T-helper 1 cell (primary cell): ENCODE measurements at regions not wholly inside any gene's neighbourhood (a gene's known extent, or its start where the extent isn't known, plus 50 kb on each side); places are given as distances from the start of the nearest gene placed in this dataset.

ENCODE experiments used
- DNase-seq, 5 donors: peaks; one replicate each; pipeline ENCODE4 v3.0.0-alpha.2; 2012 to 2020

DNA sequence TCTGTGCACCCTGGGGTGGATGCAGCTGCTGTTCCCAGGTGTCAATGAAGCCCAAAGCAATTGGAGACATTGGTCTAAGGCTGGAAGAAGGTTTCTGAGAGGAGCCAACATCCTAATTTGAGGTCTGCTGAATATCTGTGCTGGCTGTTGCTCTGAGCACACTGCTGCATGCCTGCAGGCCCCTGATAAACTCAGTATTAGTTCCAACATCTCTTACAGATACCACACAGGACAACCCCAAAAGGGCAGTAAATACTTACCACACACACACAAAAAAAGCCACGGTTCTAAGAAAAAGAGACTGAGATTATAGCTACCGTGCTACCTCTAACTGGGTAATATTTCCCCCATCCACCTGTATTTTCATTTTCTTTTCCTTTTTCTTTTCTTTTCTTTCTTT lies 164.3 kb upstream of the SOX4 start:
- DNase-seq: no peak

DNA sequence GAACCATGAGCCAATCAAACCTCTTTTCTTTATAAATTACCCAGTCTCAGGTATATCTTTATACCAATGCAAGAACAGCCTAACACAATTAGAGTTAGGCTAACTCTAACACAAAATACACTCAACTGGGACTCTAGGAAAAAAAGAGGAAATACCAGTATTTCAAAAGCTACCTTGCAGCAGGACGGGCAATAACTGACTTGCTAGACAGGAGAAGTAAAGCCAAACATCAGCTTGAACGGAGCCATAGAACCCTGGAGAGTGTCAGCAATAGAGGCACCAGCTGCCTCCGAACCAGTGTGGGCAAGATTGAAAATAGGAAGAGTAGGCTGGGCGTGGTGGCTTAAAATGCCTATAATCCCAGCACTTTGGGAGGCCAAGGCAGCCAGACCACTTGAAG lies 162.0 kb upstream of the SOX4 start:
- no peak for DNase-seq

- no peak for DNase-seq
These were observed 156.9 kb upstream of the SOX4 start for GRCh38 chr6:21436625-21437024.

DNA sequence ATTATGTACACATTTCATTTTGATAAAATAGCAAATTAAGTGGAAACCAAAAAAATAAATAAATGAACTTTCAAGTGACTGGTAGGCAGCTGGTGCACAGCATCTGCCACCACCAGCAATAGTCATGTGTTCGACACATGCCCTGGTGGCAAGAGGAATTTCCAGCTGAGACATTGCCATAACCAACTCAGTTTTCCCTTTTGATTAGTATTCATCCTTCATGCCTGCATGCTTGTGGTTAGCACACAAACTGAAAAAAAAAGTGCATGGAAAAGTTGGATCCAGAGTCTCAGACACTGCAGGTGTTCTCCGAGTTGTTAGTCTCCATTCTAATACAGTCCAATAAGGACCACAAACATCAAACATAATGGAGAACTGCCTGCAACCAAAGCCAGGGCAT lies 156.0 kb upstream of the SOX4 start:
- DNase-seq: no peak

DNA sequence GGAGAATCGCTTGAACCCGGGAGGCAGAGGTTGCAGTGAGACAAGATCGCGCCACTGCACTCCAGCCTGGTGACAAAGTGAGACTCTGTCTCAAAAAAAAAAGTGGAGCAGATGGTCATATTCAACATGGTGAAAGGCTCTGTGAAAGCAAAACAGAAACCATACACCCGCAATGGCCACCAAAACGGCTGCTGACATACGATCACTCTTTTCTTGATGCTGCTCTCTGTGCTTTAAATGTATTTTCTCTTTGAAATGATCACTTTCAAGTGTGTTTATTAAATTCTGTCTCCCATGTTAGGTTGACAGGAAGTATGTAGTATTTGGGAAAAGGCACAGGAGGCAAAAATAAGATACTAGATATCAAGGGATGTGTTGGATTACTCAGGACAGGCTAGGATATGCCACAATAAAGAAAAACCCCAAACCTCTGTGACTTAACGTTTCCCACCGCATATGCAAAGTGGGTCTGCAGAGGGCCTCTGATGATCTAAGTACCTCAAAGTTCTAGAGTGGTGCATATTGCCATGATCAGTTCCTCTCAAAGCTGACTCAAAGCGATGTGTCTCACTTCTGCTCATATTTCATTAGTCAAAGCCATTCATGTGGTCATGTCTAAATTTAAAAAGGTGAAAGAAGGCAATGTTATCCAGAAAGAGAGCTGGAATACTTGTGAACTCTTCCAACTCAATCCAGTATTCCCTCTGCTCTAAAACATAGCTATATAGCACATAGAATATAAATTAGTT lies 155.1 kb upstream of the SOX4 start:
- peak in 1 of 5 donors; percentile 79 for DNase-seq

GRCh38 chr6:21438986-21439352 lies 154.6 kb upstream of the SOX4 start:
- peak in 1 of 5 donors; percentile 43 for DNase-seq

DNA sequence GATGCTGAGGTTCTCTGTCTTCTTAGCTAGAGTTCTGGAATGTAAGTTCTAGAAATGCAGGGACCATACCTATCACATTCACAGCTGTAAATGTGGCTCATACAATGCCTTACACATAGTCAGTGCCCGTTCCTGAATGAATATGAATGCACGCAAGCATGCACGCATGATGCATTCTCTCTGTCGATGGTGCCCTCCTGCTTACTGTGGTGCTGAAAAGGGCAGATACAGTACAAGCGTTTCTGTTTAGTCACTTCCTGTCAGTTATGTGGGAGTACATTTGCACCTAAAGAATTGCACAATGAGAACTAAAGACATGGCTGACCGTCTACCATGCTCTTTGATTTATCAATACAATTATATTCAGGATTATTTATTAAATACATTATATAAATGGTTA lies 152.2 kb upstream of the SOX4 start:
- DNase-seq: peak in 1 of 5 donors; percentile 41

DNA sequence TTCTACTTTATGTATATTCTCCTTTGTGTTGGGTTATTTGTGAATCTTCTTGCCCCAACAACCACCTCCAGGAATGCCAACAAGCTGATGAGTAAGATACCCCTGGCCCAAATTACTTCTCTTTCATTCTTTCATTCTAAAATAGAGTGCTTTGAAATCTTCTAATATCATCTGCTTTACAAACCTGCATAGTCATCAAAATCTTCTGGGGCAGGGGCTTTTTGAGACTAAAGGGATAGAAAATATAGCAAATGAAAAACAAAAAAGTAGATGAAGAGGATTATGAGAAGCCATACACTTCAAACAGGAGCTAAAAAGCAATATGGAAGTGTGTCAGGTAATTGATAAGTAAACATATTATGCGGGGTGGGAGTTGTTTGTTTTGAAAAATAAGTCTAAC lies 150.7 kb upstream of the SOX4 start:
- no peak for DNase-seq

DNA sequence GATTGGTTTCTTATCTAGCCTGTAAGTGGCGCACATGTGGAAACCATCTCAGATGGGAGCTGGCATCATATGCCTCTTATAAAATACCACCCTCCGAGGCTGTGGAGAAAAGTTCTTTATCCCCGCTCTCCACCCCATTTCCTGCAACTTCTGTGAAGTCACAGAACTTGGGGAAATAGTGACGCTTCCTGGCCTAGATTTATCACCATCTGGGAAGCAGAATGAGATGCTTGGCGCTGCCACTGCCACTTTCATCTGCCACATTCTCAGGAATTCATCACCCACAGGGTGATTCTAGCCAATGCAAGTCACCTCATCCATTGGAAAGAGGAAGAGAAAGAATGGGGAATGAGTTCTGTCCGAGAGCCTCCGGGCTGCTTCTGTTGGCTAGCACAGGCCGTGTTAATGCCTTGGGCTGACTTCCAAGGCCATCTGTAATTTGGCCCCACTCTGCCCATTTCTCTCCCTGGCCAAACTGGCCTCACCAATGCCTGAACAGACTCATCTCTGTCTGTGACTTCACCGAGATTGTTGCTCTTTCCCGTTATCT lies 148.8 kb upstream of the SOX4 start:
- no peak for DNase-seq

- DNase-seq: no peak
These were observed 145.6 kb upstream of the SOX4 start for GRCh38 chr6:21447987-21448386.

DNA sequence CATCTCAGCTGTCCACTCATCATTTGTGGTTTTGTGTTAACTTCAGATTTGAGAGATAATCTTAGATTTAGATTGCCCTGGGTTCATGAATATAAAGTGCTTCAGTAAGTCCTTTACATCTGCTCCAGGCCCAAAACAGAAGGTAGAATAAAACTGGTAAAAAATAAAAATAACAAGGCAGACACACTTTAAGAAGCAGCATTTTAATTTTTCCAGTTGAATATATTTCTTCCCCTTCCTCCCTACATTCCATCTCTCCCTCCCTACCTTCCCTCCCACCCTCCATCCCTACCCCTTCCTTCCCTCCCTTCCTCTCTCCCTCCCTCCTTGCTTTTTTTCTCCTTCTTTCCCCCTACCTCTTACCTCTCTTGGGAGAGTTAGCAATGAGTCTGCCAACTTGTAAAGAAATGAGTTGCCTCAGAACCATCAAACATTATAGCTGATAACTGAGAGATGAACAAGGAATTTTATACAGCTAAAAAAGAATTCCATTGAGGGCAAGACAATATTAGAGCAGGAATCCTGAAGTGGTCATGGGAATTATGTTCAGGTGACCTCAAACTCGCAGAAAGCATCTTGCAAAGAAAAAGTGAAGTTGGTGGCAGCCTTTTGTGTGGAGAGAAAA lies 145.0 kb upstream of the SOX4 start:
- DNase-seq: no peak

- no peak for DNase-seq
These were observed 143.4 kb upstream of the SOX4 start for GRCh38 chr6:21450149-21450548.

DNA sequence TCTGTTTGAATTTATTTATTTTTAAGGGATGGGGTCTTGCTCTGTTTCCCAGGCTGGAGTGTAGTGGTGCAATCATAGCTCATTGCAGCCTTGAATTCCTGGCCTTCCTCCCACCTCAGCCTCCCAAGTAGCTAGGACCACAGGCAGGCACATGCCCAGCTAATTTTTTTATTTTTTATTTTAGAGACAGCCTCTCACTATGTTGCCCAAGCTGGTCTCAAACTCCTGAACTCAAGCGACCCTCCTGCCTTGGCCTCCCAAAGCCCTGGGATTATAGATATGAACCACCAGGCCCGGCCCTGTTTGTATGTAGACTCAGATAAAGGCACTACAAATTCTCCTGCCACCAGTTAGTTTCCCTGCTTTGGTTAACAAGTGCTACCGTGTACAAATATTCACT lies 142.9 kb upstream of the SOX4 start:
- DNase-seq: no peak

- no peak for DNase-seq
These were observed 142.0 kb upstream of the SOX4 start for GRCh38 chr6:21451546-21452013.

- no peak for DNase-seq
These were observed 139.3 kb upstream of the SOX4 start for GRCh38 chr6:21454262-21454661.

- no peak for DNase-seq
These were observed 138.5 kb upstream of the SOX4 start for GRCh38 chr6:21455071-21455470.

- DNase-seq: no peak
These were observed 135.9 kb upstream of the SOX4 start for GRCh38 chr6:21457647-21458046.

- no peak for DNase-seq
These were observed 133.9 kb upstream of the SOX4 start for GRCh38 chr6:21459641-21460040.

DNA sequence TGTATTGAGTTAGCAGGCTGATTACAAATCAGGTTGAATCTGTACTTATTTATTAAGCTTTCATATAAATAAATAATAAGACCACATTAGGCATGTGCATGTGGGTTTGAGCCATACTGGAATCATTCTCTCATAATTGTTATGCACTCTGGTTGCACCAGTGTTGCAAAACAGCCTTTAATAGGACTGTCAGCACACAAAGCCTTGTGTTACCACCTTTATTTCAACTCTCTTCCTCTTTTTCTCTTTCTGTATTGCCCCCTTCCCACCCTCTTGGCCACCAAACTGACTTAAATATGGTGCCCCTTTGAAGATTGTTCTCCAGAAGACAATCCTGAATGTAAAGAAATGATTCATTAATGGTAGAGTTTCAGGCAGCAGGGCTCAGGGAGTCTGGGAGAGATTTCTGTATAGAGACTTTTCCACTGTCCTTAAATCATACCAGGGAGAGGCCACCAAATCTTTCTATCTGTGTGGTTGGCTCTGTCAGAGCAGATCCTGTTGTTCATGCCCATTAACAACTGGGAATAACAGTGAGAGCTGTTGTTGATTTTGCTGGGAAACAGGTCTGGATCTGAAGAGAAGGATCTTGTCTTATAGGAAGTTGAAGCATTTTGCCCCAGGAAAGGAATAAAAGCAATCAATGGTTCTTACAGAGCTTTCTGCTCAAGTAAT lies 131.6 kb upstream of the SOX4 start:
- DNase-seq: no peak

DNA sequence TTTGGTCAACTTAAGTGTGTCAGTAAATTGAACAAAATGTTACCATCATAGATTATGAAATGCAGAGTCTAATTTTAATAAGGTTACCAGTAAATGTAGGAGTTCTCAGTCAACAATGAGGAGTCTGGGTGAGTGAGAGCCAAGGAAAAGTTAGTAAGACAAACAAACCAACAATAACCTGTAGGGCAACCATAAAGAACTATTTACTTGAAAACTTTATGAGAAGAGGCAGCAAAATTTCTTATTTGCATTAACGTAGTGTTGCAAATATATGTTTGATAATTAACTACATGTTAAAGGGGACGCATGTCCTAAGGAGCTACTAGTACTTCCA lies 131.1 kb upstream of the SOX4 start:
- DNase-seq: no peak

DNA sequence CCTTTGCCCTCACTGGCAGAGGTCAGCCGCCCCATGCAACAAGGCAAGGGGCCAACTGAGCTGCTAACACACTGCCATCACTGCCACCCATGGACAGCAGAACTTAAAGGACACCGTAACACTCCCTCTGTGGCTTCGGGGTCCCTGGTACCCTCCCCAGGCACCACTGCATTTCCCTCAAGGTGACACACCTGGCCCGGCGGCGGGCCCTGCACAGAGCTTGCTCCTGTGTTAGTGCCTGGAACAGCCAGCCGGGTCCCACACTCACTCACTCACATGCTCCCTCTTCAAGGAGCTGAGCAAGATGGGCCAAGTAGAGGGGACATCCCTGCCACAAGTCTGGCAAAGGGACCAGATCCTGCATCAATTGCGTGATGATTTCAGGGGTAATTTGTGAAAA lies 126.5 kb upstream of the SOX4 start:
- no peak for DNase-seq

GRCh38 chr6:21468461-21468860 lies 125.1 kb upstream of the SOX4 start:
- DNase-seq: no peak

GRCh38 chr6:21469213-21469612 lies 124.3 kb upstream of the SOX4 start:
- no peak for DNase-seq

GRCh38 chr6:21476112-21476511 lies 117.4 kb upstream of the SOX4 start:
- no peak for DNase-seq
